ENCODE measurements at regions not wholly inside any gene's neighbourhood (a gene's known extent, or its start where the extent isn't known, plus 50 kb on each side); places are given as distances from the start of the nearest gene placed in this dataset.

- H3K27me3 ChIP-seq = no peaks in the 10 kb centered on the region
- H3K36me3 ChIP-seq = no peaks in the 10 kb centered on the region
- H3K4me1 ChIP-seq (ENCODE audit: insufficient read depth) = no peaks in the 10 kb centered on the region
- no peak for TF ChIP-seq CTCF (IDR thresholded peaks at IDR 0.05)
- no peak for TF ChIP-seq EP300 (IDR thresholded peaks at IDR 0.05)
- TF ChIP-seq POLR2A (IDR thresholded peaks at IDR 0.05) = no peak
- no peak for DNase-seq
- no peak overlapping the region for H3K4me3 ChIP-seq
- 59 to 71% (median 66%) methylated on average over 6 of the region's 6 CpGs for WGBS, 3 donors
- H3K27ac ChIP-seq = no peak overlapping the region
- H3K9me3 ChIP-seq = no peaks in the 10 kb centered on the region
- intact Hi-C loops (cut with DNase I) = no loop called here
These were observed 270.8 kb downstream of the GATA3 start for GRCh38 chr10:8325024-8325980.

GRCh38 chr10:8326396-8327139 is 272.1 kb downstream of the GATA3 start:
- Histone ChIP-seq H3K4me1 (ENCODE audit: insufficient read depth) (no peaks in the 10 kb centered on the region), H3K27me3 (no peaks in the 10 kb centered on the region), H3K27ac (no peak overlapping the region), H3K9me3 (no peaks in the 10 kb centered on the region), H3K4me3 (no peak overlapping the region), H3K36me3 (no peaks in the 10 kb centered on the region)
- intact Hi-C loops (cut with DNase I) = no loop called here
- 70 to 74% (median 74%) methylated on average over 18 of the region's 18 CpGs for WGBS, 3 donors
- TF ChIP-seq EP300 (IDR thresholded peaks at IDR 0.05) = no peak
- TF ChIP-seq POLR2A (IDR thresholded peaks at IDR 0.05) = no peak
- DNase-seq = no peak

- no peak overlapping the region for H3K27ac ChIP-seq
- no peaks in the 10 kb centered on the region for H3K4me1 ChIP-seq (ENCODE audit: insufficient read depth)
- no peak for DNase-seq
- H3K27me3 ChIP-seq = no peaks in the 10 kb centered on the region
- H3K36me3 ChIP-seq = no peaks in the 10 kb centered on the region
- WGBS, 3 donors = 54 to 67% (median 59%) methylated on average over 1 of the region's 1 CpG
- no peak overlapping the region for H3K4me3 ChIP-seq
- no peak for TF ChIP-seq CTCF (IDR thresholded peaks at IDR 0.05)
- TF ChIP-seq EP300 (IDR thresholded peaks at IDR 0.05) = no peak
- no peak for TF ChIP-seq POLR2A (IDR thresholded peaks at IDR 0.05)
- intact Hi-C loops (cut with DNase I) = no loop called here
- H3K9me3 ChIP-seq = no peaks in the 10 kb centered on the region
These were observed 272.6 kb downstream of the GATA3 start for GRCh38 chr10:8327140-8327423.

- no peak overlapping the region for H3K4me3 ChIP-seq
- WGBS, 3 donors = 67 to 81% (median 70%) methylated on average over 14 of the region's 14 CpGs
- intact Hi-C loops (cut with DNase I) = no loop called here
- no peak for DNase-seq
- no peaks in the 10 kb centered on the region for H3K36me3 ChIP-seq
- H3K27me3 ChIP-seq = no peaks in the 10 kb centered on the region
- H3K9me3 ChIP-seq = no peaks in the 10 kb centered on the region
- TF ChIP-seq CTCF (IDR thresholded peaks at IDR 0.05) (no peak), POLR2A (IDR thresholded peaks at IDR 0.05) (no peak), EP300 (IDR thresholded peaks at IDR 0.05) (no peak)
- no peaks in the 10 kb centered on the region for H3K4me1 ChIP-seq (ENCODE audit: insufficient read depth)
- no peak overlapping the region for H3K27ac ChIP-seq
These were observed 276.9 kb downstream of the GATA3 start for GRCh38 chr10:8331387-8331786.
